ENCODE measurements at regions not wholly inside any gene's neighbourhood (a gene's known extent, or its start where the extent isn't known, plus 50 kb on each side); places are given as distances from the start of the nearest gene placed in this dataset.

DNA sequence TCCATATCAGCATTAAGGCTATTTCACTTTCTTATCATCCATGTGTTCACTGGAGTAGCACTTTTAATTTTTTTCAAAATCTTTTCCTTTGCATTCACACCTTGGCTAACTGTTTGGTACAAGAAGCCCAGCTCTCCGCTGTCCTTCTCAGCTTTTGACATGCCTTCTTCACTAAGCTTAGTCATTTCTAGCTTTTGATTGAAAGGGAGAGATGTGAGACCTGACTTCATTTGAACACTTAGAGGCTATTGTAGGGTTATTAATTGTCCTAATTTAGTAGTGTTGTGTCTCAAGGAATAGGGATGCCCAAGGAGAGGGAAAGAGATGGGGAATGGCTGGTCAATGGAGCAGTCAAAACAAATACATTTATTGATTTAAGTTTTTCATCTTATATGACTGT, 350.0 kb downstream of the CXCL12 start:
- TF ChIP-seq MXI1 (IDR thresholded peaks at IDR 0.05; ENCODE audit: low read depth, low read length) = no peak
- no peak for TF ChIP-seq FOSL2 (IDR thresholded peaks at IDR 0.05; ENCODE audit: borderline replicate concordance, low read depth)
- no peak for TF ChIP-seq ELF1 (IDR thresholded peaks at IDR 0.05)
- TF ChIP-seq, protein P1, sequence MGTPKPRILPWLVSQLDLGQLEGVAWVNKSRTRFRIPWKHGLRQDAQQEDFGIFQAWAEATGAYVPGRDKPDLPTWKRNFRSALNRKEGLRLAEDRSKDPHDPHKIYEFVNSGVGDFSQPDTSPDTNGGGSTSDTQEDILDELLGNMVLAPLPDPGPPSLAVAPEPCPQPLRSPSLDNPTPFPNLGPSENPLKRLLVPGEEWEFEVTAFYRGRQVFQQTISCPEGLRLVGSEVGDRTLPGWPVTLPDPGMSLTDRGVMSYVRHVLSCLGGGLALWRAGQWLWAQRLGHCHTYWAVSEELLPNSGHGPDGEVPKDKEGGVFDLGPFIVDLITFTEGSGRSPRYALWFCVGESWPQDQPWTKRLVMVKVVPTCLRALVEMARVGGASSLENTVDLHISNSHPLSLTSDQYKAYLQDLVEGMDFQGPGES (IDR thresholded peaks at IDR 0.05; ENCODE audit: low read depth, low read length) = no peak
- TF ChIP-seq TAF1 (IDR thresholded peaks at IDR 0.05; ENCODE audit: borderline replicate concordance, low read depth, low read length) = no peak
- TF ChIP-seq NRF1 (IDR thresholded peaks at IDR 0.05; ENCODE audit: low read depth, low read length) = no peak
- no peak for TF ChIP-seq RCOR1 (IDR thresholded peaks at IDR 0.05; ENCODE audit: low read length)
- TF ChIP-seq JUND (IDR thresholded peaks at IDR 0.05) = no peak
- no peak for TF ChIP-seq GATA2 (CRISPR knock-in tag; IDR thresholded peaks at IDR 0.05)
- TF ChIP-seq, protein P2, sequence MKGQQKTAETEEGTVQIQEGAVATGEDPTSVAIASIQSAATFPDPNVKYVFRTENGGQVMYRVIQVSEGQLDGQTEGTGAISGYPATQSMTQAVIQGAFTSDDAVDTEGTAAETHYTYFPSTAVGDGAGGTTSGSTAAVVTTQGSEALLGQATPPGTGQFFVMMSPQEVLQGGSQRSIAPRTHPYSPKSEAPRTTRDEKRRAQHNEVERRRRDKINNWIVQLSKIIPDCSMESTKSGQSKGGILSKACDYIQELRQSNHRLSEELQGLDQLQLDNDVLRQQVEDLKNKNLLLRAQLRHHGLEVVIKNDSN (IDR thresholded peaks at IDR 0.05; ENCODE audit: borderline replicate concordance, low read depth) = no peak
- no peak for TF ChIP-seq TEAD4 (IDR thresholded peaks at IDR 0.05; ENCODE audit: borderline replicate concordance, insufficient read depth)
- TF ChIP-seq, protein P3, sequence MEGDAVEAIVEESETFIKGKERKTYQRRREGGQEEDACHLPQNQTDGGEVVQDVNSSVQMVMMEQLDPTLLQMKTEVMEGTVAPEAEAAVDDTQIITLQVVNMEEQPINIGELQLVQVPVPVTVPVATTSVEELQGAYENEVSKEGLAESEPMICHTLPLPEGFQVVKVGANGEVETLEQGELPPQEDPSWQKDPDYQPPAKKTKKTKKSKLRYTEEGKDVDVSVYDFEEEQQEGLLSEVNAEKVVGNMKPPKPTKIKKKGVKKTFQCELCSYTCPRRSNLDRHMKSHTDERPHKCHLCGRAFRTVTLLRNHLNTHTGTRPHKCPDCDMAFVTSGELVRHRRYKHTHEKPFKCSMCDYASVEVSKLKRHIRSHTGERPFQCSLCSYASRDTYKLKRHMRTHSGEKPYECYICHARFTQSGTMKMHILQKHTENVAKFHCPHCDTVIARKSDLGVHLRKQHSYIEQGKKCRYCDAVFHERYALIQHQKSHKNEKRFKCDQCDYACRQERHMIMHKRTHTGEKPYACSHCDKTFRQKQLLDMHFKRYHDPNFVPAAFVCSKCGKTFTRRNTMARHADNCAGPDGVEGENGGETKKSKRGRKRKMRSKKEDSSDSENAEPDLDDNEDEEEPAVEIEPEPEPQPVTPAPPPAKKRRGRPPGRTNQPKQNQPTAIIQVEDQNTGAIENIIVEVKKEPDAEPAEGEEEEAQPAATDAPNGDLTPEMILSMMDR (IDR thresholded peaks at IDR 0.05) = no peak
- TF ChIP-seq, protein P4, sequence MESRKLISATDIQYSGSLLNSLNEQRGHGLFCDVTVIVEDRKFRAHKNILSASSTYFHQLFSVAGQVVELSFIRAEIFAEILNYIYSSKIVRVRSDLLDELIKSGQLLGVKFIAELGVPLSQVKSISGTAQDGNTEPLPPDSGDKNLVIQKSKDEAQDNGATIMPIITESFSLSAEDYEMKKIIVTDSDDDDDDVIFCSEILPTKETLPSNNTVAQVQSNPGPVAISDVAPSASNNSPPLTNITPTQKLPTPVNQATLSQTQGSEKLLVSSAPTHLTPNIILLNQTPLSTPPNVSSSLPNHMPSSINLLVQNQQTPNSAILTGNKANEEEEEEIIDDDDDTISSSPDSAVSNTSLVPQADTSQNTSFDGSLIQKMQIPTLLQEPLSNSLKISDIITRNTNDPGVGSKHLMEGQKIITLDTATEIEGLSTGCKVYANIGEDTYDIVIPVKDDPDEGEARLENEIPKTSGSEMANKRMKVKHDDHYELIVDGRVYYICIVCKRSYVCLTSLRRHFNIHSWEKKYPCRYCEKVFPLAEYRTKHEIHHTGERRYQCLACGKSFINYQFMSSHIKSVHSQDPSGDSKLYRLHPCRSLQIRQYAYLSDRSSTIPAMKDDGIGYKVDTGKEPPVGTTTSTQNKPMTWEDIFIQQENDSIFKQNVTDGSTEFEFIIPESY (IDR thresholded peaks at IDR 0.05; ENCODE audit: borderline replicate concordance, low read depth) = no peak
- no peak for TF ChIP-seq TCF12 (IDR thresholded peaks at IDR 0.05)
- TF ChIP-seq FOXM1 (IDR thresholded peaks at IDR 0.05; ENCODE audit: low read depth) = no peak
- no peak for TF ChIP-seq YY1 (IDR thresholded peaks at IDR 0.05; ENCODE audit: low read depth)
- TF ChIP-seq, protein P5, sequence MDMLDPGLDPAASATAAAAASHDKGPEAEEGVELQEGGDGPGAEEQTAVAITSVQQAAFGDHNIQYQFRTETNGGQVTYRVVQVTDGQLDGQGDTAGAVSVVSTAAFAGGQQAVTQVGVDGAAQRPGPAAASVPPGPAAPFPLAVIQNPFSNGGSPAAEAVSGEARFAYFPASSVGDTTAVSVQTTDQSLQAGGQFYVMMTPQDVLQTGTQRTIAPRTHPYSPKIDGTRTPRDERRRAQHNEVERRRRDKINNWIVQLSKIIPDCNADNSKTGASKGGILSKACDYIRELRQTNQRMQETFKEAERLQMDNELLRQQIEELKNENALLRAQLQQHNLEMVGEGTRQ (IDR thresholded peaks at IDR 0.05; ENCODE audit: borderline replicate concordance, low read depth, low read length) = no peak
- Histone ChIP-seq H3F3A (replicated peaks; ENCODE audit: insufficient read depth) (no peaks in the 10 kb centered on the region), H4K20me1 (ENCODE audit: insufficient read depth) (no peaks in the 10 kb centered on the region), H3K4me3 (ENCODE audit: low read depth in 2 of 2, low read length in 1 of 2) (no peak overlapping the region), H3K9ac (no peak overlapping the region), H3K27ac (ENCODE audit: low read depth in 2 of 2, low read length in 1 of 2) (no peak overlapping the region), H3K4me2 (no peak overlapping the region), H3K27me3 (ENCODE audit: insufficient read depth) (no peaks in the 10 kb centered on the region), H3K9me3 (no peaks in the 10 kb centered on the region; the same call in 1 of the 2 replicates), H3K36me3 (replicated peaks in 1 of 2; ENCODE audit: control insufficient read depth in 1 of 2, insufficient read depth in 2 of 2, low read length in 1 of 2) (no peaks in the 10 kb centered on the region), H3K4me1 (ENCODE audit: control insufficient read depth in 1 of 2, insufficient read depth in 2 of 2, low read depth in 1 of 2, low read length in 1 of 2) (no peaks in the 10 kb centered on the region), H3K79me2 (ENCODE audit: insufficient read depth) (no peaks in the 10 kb centered on the region), H3K9me2 (no peaks in the 10 kb centered on the region; the same call in 1 of the 2 replicates), H2AFZ (ENCODE audit: low read depth) (no peak overlapping the region)
- ChIA-PET CTCF (interaction anchor here (1.2 to 1.3 kb wide), 2 partner anchors 10 kb away, joined by 3 read pairs; no protein-coding TSS in a partner anchor), POLR2A (no interaction called here)
- DNase-seq = no peak
- WGBS (ENCODE audit: low lambda C conversion rate) = 29% methylated on average over 1 of the region's 1 CpG
